GM18909 (cell line): ENCODE measurements at regions not wholly inside any gene's neighbourhood (a gene's known extent, or its start where the extent isn't known, plus 50 kb on each side); places are given as distances from the start of the nearest gene placed in this dataset.

Experiments used
- ATAC-seq: cut with Tn5 transposase; IDR thresholded peaks from one replicate; pipeline ENCODE4 v1.9.1; 2021; ENCODE audit warnings: mild to moderate bottlenecking; ENCODE audit not compliant: unreplicated experiment, poor library complexity

- no peak for ATAC-seq
Measured at GRCh38 chr5:35294017-35294416, 63.7 kb upstream of the PRLR start.

- no peak for ATAC-seq
Measured at GRCh38 chr5:35285435-35285834, 55.1 kb upstream of the PRLR start.

GRCh38 chr5:35285011-35285410, 54.7 kb upstream of the PRLR start:
- ATAC-seq: no peak

- ATAC-seq: no peak
Measured at GRCh38 chr5:35284364-35284763, 54.1 kb upstream of the PRLR start.

GRCh38 chr5:35282810-35283209, 52.5 kb upstream of the PRLR start:
- ATAC-seq: no peak

- ATAC-seq: peak; percentile 67
Measured at GRCh38 chr5:35281613-35282012, 51.3 kb upstream of the PRLR start.
